ENCODE measurements at regions not wholly inside any gene's neighbourhood (a gene's known extent, or its start where the extent isn't known, plus 50 kb on each side); places are given as distances from the start of the nearest gene placed in this dataset.
"Not testable (repeated sequence)": the region's sequence is repeated elsewhere in the genome, so short reads cannot be mapped to it uniquely, and the experiment has no call there.

GRCh38 chr5:15271596-15271995 lies 228.4 kb upstream of the FBXL7 start:
- not testable (repeated sequence) for TF ChIP-seq FOXK2 (IDR thresholded peaks at IDR 0.05); CREM (IDR thresholded peaks at IDR 0.05; ENCODE audit: low read depth)
- TF ChIP-seq, protein P1, sequence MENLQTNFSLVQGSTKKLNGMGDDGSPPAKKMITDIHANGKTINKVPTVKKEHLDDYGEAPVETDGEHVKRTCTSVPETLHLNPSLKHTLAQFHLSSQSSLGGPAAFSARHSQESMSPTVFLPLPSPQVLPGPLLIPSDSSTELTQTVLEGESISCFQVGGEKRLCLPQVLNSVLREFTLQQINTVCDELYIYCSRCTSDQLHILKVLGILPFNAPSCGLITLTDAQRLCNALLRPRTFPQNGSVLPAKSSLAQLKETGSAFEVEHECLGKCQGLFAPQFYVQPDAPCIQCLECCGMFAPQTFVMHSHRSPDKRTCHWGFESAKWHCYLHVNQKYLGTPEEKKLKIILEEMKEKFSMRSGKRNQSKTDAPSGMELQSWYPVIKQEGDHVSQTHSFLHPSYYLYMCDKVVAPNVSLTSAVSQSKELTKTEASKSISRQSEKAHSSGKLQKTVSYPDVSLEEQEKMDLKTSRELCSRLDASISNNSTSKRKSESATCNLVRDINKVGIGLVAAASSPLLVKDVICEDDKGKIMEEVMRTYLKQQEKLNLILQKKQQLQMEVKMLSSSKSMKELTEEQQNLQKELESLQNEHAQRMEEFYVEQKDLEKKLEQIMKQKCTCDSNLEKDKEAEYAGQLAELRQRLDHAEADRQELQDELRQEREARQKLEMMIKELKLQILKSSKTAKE (IDR thresholded peaks at IDR 0.05; ENCODE audit: low read depth, poor library complexity, severe bottlenecking), result not testable (repeated sequence)
- TF ChIP-seq, protein P2, sequence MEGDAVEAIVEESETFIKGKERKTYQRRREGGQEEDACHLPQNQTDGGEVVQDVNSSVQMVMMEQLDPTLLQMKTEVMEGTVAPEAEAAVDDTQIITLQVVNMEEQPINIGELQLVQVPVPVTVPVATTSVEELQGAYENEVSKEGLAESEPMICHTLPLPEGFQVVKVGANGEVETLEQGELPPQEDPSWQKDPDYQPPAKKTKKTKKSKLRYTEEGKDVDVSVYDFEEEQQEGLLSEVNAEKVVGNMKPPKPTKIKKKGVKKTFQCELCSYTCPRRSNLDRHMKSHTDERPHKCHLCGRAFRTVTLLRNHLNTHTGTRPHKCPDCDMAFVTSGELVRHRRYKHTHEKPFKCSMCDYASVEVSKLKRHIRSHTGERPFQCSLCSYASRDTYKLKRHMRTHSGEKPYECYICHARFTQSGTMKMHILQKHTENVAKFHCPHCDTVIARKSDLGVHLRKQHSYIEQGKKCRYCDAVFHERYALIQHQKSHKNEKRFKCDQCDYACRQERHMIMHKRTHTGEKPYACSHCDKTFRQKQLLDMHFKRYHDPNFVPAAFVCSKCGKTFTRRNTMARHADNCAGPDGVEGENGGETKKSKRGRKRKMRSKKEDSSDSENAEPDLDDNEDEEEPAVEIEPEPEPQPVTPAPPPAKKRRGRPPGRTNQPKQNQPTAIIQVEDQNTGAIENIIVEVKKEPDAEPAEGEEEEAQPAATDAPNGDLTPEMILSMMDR (IDR thresholded peaks at IDR 0.05 in 2 of 3, conservative IDR thresholded peaks at IDR 0.05 in 1 of 3; ENCODE audit: control insufficient read depth in 2 of 3, extremely low read depth in 1 of 3, insufficient read depth in 1 of 3, low read depth in 3 of 3, low read length in 3 of 3), result not testable (repeated sequence)
